ENCODE measurements at regions not wholly inside any gene's neighbourhood (a gene's known extent, or its start where the extent isn't known, plus 50 kb on each side); places are given as distances from the start of the nearest gene placed in this dataset.
"Not testable (repeated sequence)": the region's sequence is repeated elsewhere in the genome, so short reads cannot be mapped to it uniquely, and the experiment has no call there.

DNA sequence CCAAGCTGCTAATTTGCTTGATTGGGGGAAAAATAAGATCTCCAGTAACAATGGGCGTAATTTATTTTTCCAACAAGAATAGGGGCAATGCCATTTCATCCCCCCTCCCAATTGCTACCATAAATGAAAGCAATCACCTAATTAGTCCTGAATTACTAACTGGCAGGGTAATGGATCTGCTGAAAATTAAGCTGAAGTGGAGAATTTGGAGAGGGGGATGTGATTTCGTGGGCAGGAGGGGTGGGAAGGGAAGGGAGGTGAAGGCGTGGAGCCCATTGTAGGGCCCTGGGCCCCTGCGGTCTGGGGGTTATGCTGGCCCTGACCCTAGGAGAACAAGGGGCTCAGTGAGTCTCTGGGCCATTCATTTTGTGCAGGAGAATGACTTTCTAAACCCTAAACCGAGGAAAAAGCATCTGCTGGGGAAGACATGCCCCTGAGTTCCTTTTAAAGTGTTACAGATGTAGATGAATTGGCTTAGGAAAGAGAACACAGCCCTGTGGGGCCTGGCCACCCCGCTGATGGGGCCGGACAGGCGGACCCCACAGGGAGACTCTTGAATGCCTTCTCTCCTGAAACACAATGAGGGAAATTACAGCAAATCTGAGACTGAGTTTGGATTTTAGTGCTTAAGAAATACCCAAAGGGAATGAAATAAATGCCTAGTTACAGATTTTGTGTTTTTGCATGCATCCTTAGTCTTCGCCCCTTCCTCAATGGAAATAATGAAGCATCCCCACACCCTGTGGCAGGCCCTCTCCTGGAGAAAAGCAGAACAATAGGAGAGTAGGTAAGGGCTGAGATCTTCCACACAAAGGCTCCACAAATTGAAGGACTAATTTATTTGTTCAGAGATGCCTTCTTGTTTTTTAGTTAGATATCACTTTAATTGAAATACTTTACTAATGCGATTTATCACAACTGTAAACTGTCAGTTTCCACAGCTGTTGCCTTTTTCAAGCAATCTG is 143.2 kb downstream of the PSAT1 start:
- H3K4me3 Mint-ChIP-seq = no peak overlapping the region
- H3K36me3 Mint-ChIP-seq (ENCODE audit: insufficient read depth) = peaks cover 2% of the 10 kb centered on the region
- DNase-seq (ENCODE audit: low spot score in 2 of 2) (no peak), ATAC-seq (replicated peaks; ENCODE audit: extremely low read depth, poor library complexity, severe bottlenecking) (no peak)
- H3K4me1 Mint-ChIP-seq = no peaks in the 10 kb centered on the region
- no peaks in the 10 kb centered on the region for H3K9me3 Mint-ChIP-seq
- H3K27ac Mint-ChIP-seq (ENCODE audit: low read depth) = no peak overlapping the region
- peaks cover 39% of the 10 kb centered on the region for H3K27me3 Mint-ChIP-seq

DNA sequence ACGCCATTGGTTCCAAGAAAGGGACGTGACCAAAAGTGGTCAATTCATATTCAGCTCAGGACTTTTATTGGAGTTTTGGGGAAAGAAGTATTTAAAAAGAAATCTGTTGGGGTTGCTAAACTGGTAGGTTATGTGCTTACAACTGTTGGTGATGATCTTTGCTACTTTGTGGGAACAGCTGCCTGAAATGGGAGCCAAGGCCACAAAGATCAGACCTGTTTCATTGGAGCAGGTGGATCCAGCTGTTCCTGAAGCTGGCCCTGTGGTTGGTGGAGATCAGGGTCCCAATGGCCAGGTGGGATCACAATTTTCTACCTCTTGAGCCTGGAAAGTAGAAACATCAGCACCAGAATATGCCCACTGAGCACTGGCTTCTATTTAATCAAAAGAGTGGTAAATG is 144.5 kb downstream of the PSAT1 start:
- no peak overlapping the region for H3K27ac Mint-ChIP-seq (ENCODE audit: low read depth)
- DNase-seq (ENCODE audit: low spot score in 2 of 2) = no peak

DNA sequence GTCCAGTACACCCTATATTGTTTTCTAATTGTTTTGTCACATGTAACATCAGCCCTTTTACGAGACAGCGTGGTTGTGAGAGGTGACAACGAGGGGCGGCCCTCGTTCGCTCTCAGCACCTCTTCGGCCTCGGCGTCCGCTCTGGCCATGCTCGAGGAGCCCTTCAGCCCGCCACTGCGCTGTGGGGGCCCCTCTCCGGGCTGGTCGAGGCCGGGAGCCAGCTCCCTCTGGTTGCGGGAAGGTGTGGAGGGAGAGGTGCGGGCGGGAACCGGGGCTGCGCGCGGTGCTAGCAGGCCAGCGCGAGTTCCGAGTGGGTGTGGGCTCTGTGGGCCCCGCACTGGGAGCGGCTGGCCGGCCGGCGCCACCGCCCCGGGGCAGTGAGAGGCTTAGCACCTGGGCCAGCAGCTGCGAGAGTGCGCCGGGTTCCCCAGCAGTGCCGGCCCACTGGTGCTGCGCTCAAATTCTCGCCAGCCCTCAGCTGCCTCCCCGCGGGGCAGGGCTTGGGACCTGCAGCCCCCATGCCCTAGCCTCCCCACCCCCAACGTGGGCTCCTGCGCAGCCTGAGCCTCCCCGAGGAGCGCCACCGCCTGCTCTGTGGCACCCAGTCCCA is 145.0 kb downstream of the PSAT1 start:
- Mint-ChIP-seq H3K9me3 (no peaks in the 10 kb centered on the region), H3K4me1 (no peaks in the 10 kb centered on the region), H3K27me3 (peaks cover 26% of the 10 kb centered on the region), H3K27ac (ENCODE audit: low read depth) (no peak overlapping the region), H3K36me3 (ENCODE audit: insufficient read depth) (peaks cover 2% of the 10 kb centered on the region), H3K4me3 (no peak overlapping the region)
- ATAC-seq (replicated peaks; ENCODE audit: extremely low read depth, poor library complexity, severe bottlenecking) (no peak), DNase-seq (ENCODE audit: low spot score in 2 of 2) (no peak)

More for the DNA sequence above, 144.5 kb downstream of the PSAT1 start:
- no peak for ATAC-seq (replicated peaks; ENCODE audit: extremely low read depth, poor library complexity, severe bottlenecking)
- Mint-ChIP-seq H3K4me1 (no peaks in the 10 kb centered on the region), H3K4me3 (no peak overlapping the region), H3K9me3 (no peaks in the 10 kb centered on the region), H3K27me3 (peaks cover 31% of the 10 kb centered on the region), H3K36me3 (ENCODE audit: insufficient read depth) (peaks cover 2% of the 10 kb centered on the region)

DNA sequence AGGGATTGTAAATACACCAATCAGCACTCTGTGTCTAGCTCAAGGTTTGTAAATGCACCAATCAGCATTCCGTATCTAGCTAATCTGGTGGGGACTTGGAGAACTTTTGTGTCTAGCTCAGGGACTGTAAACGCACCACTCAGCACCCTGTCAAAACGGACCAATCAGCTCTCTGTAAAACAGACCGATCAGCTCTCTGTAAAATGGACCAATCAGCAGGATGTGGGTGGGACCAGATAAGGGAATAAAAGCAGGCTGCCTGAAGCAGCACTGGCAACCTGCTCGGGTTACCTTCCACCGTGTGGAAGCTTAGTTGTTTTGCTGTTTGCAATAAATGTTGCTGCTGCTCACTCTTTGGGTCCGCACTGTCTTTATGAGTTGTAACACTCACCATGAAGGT is 145.7 kb downstream of the PSAT1 start:
- not testable (repeated sequence) for H3K4me3 Mint-ChIP-seq; H3K9me3 Mint-ChIP-seq; H3K27ac Mint-ChIP-seq (ENCODE audit: low read depth); ATAC-seq (replicated peaks; ENCODE audit: extremely low read depth, poor library complexity, severe bottlenecking); H3K36me3 Mint-ChIP-seq (ENCODE audit: insufficient read depth); DNase-seq (ENCODE audit: low spot score in 2 of 2); H3K4me1 Mint-ChIP-seq
- peaks cover 20% of the 10 kb centered on the region for H3K27me3 Mint-ChIP-seq

DNA sequence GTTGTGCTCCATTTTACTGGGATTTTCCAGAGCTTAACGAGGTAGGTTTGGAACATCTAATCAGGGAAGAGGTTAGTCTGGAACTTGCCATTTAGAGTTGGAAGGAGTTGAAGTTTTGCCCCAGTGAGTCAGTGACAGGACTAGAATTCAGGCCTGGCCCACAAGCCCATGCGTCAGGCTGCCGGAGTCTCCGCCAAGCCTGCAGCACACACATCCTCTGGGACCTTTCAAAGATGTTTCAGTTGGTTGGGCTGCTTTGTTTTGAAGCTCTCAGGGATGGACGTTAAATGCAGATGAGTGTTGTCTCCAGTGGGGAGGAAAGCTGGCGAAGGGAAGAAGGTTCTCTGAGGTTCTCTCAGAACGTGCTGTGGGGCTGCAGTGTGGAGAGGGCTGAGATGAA is 147.0 kb downstream of the PSAT1 start:
- Mint-ChIP-seq H3K27me3 (peaks cover 7% of the 10 kb centered on the region), H3K36me3 (ENCODE audit: insufficient read depth) (peaks cover 2% of the 10 kb centered on the region), H3K27ac (ENCODE audit: low read depth) (no peak overlapping the region), H3K4me1 (no peaks in the 10 kb centered on the region), H3K4me3 (no peak overlapping the region), H3K9me3 (no peaks in the 10 kb centered on the region)
- no peak for ATAC-seq (replicated peaks; ENCODE audit: extremely low read depth, poor library complexity, severe bottlenecking)
- no peak for DNase-seq (ENCODE audit: low spot score in 2 of 2)

DNA sequence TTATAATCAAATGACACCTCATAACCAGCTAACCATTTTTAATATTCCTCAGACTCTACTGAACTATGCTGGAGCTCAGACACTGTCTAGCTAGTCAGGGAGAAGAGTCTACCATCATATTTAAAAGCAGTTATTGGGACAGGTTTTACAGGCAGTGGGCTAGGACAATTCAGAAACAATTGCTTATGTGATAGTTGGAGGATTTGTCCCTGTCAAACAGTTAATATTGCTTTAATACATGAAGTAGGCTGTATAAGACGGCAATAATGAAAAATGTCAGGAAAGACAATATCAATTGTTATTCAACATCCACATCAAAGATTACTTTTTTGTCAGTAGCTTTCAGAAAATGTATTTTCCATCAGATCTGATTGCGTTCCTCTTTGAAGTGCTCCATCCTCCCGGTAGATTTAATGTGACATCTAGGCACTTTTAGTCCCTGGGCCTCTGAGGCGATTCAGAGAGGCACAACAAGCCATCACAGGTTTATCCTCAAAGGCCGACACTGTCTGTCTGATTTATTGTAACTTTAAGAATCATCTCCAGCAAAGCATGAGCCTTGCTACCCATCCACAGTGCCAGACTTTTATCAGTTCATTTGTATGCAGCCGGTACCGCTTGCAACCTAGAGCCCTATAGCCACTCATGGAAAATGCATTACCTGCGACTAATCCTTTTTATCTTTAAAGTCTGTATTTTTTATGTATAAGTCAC is 152.2 kb downstream of the PSAT1 start:
- Mint-ChIP-seq H3K4me3 (no peak overlapping the region), H3K9me3 (no peaks in the 10 kb centered on the region), H3K36me3 (ENCODE audit: insufficient read depth) (no peaks in the 10 kb centered on the region), H3K27ac (ENCODE audit: low read depth) (no peak overlapping the region), H3K27me3 (peaks cover 24% of the 10 kb centered on the region), H3K4me1 (no peaks in the 10 kb centered on the region)
- ATAC-seq (replicated peaks; ENCODE audit: extremely low read depth, poor library complexity, severe bottlenecking) = no peak
- no peak for DNase-seq (ENCODE audit: low spot score in 2 of 2)

DNA sequence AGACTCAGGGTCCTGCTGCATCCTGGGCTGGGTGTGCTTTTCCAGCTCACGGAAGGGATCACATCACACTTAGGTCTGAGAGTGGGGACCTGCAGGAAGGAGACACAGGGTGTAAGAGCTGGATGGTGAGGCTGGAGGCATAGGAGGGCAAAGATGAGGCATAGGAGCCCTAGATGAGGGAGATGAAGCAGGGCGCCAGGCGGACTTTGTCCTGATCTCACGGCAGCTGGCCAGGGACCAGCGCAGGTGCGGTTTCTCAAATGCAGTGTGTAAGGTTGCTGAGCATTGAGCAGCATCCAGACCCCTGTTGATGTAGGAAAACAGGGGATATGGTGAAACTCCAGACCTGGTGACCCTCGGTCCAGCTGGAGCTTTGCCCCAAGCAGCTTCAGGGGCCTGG is 156.5 kb downstream of the PSAT1 start:
- Mint-ChIP-seq H3K27me3 (peaks cover 24% of the 10 kb centered on the region), H3K36me3 (ENCODE audit: insufficient read depth) (no peaks in the 10 kb centered on the region), H3K9me3 (no peaks in the 10 kb centered on the region), H3K27ac (ENCODE audit: low read depth) (no peak overlapping the region), H3K4me1 (no peaks in the 10 kb centered on the region), H3K4me3 (no peak overlapping the region)
- no peak for ATAC-seq (replicated peaks; ENCODE audit: extremely low read depth, poor library complexity, severe bottlenecking)
- DNase-seq (ENCODE audit: low spot score in 2 of 2) = no peak

DNA sequence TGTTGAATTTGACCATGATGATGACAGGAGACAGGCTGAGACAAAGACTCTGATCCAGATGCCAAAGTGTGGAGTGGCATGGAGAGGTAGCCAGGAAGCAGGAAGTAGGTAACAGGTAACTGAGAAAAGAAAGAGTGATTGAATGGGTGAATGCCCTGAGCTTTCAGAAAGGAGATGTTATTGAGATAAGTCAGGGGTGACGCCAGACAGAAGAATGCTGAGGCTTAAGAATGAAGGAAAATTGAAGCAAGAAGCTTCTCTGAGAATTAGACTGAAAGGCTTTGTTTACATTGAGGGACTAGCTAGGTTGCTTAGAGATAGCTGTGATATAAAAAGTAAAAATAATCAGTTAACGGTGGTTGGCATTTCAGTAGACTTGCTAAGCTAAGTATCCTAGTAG is 165.7 kb downstream of the PSAT1 start:
- Mint-ChIP-seq H3K4me1 (no peaks in the 10 kb centered on the region), H3K27ac (ENCODE audit: low read depth) (no peak overlapping the region), H3K4me3 (no peak overlapping the region), H3K36me3 (ENCODE audit: insufficient read depth) (peaks cover 1% of the 10 kb centered on the region), H3K9me3 (no peaks in the 10 kb centered on the region), H3K27me3 (no peaks in the 10 kb centered on the region)
- DNase-seq (ENCODE audit: low spot score in 2 of 2) = no peak
- no peak for ATAC-seq (replicated peaks; ENCODE audit: extremely low read depth, poor library complexity, severe bottlenecking)

DNA sequence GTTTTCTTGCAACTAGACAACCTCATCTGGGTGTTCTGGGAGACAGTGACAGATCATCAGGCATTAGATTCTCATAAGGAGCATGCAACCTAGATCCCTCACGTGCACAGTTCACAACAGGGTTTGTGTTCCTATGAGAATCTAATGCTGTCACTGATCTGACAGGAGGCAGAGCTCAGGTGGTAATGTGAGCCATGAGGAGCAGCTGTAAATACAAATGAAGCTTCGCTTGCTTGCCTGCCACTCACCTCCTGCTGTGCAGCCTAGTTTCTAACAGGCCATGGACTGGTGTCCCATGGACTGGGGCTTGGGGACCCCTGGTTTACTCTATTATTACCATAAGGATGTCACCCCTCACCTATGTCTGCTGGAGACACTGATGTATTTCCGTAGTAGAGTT is 166.8 kb downstream of the PSAT1 start:
- peaks cover 1% of the 10 kb centered on the region for H3K36me3 Mint-ChIP-seq (ENCODE audit: insufficient read depth)
- DNase-seq (ENCODE audit: low spot score in 2 of 2) = no peak
- H3K4me3 Mint-ChIP-seq = no peak overlapping the region
- no peaks in the 10 kb centered on the region for H3K9me3 Mint-ChIP-seq
- no peak overlapping the region for H3K27ac Mint-ChIP-seq (ENCODE audit: low read depth)
- no peaks in the 10 kb centered on the region for H3K4me1 Mint-ChIP-seq
- H3K27me3 Mint-ChIP-seq = no peaks in the 10 kb centered on the region
- ATAC-seq (replicated peaks; ENCODE audit: extremely low read depth, poor library complexity, severe bottlenecking) = no peak

DNA sequence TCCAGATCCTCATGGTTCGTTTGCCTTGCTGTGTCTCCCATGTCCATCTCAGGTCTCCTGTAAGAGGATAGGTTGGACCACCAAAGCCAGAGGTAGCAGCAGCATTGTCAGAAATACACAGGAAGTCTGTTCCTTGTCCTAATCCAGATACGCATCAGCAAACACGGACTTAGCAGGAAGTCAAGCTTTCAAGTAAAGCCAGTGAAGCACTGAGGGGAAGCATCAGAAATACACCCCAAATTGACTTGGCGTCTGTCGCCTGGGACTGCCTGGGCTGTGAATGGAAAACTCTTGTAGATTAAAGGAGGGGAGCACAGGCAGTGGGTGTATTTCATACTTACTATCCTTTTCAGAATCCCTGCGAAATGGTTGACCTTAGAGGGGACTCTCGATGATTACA is 171.3 kb downstream of the PSAT1 start:
- H3K27ac Mint-ChIP-seq (ENCODE audit: low read depth) = no peak overlapping the region
- H3K4me1 Mint-ChIP-seq = no peaks in the 10 kb centered on the region
- DNase-seq (ENCODE audit: low spot score in 2 of 2) (no peak), ATAC-seq (replicated peaks; ENCODE audit: extremely low read depth, poor library complexity, severe bottlenecking) (no peak)
- peaks cover 12% of the 10 kb centered on the region for H3K27me3 Mint-ChIP-seq
- no peaks in the 10 kb centered on the region for H3K36me3 Mint-ChIP-seq (ENCODE audit: insufficient read depth)
- no peaks in the 10 kb centered on the region for H3K9me3 Mint-ChIP-seq
- H3K4me3 Mint-ChIP-seq = no peak overlapping the region

DNA sequence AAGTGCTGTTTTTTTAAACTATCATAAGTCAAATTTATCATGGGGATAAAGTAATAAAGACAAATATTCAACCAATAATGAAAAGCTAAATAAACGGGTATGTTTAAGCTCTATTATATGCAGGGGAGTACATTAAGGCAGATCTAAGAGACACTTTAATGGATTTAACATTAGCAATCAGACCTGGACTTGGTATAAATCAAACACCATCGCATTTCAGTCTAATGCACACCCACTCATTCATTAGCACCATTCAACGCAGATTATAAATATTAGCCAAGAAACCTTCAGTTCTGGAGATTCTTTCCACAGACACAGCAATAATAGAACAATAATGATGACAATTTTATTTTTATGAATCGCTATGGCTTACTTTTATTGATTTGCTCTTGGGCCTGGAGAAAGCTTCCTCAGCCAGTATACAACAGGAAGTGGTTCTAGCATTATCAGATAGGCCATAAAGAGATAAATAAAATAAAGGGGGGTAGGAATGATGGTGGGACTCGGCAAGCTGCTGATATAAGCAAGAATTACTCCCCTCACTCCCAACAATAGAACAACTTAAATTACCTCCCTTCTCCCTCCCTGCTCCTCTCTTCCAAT is 172.2 kb downstream of the PSAT1 start:
- H3K27ac Mint-ChIP-seq (ENCODE audit: low read depth) = no peak overlapping the region
- H3K27me3 Mint-ChIP-seq = peaks cover 12% of the 10 kb centered on the region
- H3K36me3 Mint-ChIP-seq (ENCODE audit: insufficient read depth) = no peaks in the 10 kb centered on the region

DNA sequence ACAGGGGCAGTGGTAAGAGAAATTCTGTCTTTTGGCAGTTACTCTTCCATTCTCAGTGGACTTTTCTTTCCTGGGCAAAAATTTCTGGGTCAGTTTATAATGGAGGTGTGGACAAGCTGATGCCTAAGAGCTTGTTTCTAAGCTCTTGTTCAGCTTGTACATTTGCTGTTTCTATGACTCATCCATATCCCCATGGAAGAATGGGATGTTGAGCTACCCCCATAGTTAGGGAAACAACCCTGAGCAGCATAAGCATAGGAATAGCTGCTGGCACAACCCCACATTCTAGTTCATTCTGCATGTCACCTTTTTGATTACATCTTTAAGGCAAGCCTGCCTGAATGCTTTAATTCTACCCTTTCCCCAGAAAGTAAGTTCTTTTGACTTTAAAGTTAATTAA is 173.3 kb downstream of the PSAT1 start:
- no peaks in the 10 kb centered on the region for H3K4me1 Mint-ChIP-seq
- peaks cover 12% of the 10 kb centered on the region for H3K27me3 Mint-ChIP-seq
- no peak overlapping the region for H3K4me3 Mint-ChIP-seq
- H3K9me3 Mint-ChIP-seq = no peaks in the 10 kb centered on the region
- no peaks in the 10 kb centered on the region for H3K36me3 Mint-ChIP-seq (ENCODE audit: insufficient read depth)
- no peak for ATAC-seq (replicated peaks; ENCODE audit: extremely low read depth, poor library complexity, severe bottlenecking)
- no peak for DNase-seq (ENCODE audit: low spot score in 2 of 2)
- no peak overlapping the region for H3K27ac Mint-ChIP-seq (ENCODE audit: low read depth)

More for the DNA sequence above, 172.2 kb downstream of the PSAT1 start:
- no peak overlapping the region for H3K4me3 Mint-ChIP-seq
- H3K9me3 Mint-ChIP-seq = no peaks in the 10 kb centered on the region
- no peaks in the 10 kb centered on the region for H3K4me1 Mint-ChIP-seq
- no peak for ATAC-seq (replicated peaks; ENCODE audit: extremely low read depth, poor library complexity, severe bottlenecking)
- DNase-seq (ENCODE audit: low spot score in 2 of 2) = no peak
